Stimulated activated CD4-positive, alpha-beta T cell treated with anti-CD3 and anti-CD28 coated beads, Interleukin-2, amount 100 ng/mL, for 48 hours (primary cell): ENCODE measurements at regions not wholly inside any gene's neighbourhood (a gene's known extent, or its start where the extent isn't known, plus 50 kb on each side); places are given as distances from the start of the nearest gene placed in this dataset.
"Not testable (repeated sequence)": the region's sequence is repeated elsewhere in the genome, so short reads cannot be mapped to it uniquely, and the experiment has no call there.

Source experiments
- DNase-seq, 2 donors: peaks; one replicate each; pipeline ENCODE4 v3.0.0-alpha.2; 2020

GRCh38 chr7:98778421-98778820, 91.4 kb downstream of the TMEM130 start:
- no peak for DNase-seq

DNA sequence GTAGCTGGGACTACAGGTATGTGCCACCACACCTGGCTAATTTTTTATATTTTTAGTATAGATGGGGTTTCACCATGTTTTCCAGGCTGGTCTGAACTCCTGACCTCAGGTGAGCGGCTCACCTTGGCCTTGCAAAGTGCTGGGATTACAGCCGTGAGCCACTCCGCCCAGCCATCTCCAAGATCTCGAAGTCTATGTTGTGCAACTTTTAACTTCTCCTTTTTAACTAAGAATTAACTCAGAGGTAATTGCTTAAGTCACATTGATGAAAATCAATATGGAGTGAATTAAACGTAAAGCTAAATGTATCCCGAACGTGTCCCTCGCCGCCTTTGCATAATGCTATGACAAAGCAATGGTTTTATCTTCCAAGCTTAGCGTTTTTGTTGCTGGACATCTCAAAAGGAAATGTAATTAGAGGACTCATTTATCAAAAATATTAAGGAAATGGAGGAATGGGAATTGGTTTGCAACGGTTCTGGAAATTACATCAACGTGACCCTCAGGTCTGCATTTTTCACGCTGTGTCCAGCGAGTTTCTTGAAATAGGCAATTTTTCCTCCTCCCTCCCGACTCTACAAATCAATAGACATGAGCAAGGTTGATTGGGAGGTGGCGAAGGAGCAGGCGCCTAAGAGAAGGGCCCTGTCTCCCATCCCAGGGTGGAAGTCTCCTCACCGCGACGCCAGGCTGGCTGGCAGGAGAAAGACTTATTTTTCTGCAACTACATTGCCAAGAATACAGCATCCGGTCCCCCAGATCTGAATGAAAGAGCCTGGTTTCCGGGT, 89.8 kb downstream of the TMEM130 start:
- no peak for DNase-seq

GRCh38 chr7:98784216-98784785, 85.5 kb downstream of the TMEM130 start:
- DNase-seq = no peak

DNA sequence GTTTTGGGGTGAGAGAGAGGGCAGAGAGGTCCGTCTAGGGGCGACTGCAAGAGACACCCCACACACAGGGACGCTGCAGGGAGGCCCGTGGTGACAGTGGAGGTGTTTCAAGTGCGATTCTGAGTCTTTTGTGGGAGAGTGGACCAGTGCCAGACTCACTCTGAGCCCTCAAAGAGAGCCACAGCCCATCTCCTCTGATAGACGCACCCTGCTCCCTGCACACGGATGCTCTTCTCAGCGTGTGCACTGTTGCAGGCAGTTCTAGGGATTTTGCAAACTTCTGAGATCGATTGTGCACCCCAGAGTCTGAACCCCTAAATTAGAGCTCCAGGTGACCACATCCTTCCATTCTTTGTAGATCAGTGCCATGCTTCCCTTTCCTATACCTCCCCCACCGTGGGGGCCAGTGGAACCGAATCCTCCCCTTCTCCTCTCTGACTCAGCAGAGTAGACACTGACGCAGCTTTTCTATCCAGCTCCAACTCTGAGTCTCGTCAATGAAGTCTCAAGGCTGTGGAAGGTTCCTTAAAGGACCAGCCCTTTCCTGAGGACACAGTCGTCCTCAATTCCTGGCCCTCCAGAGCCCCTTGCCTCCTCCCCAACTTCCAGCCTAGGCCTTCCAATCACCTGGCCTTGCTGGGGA, 83.8 kb downstream of the TMEM130 start:
- DNase-seq = no peak

GRCh38 chr7:98788966-98789365, 80.8 kb downstream of the TMEM130 start:
- no peak for DNase-seq

- not testable (repeated sequence) for DNase-seq
These were observed 75.4 kb downstream of the TMEM130 start for GRCh38 chr7:98794453-98794852.

- DNase-seq = no peak
These were observed 73.9 kb downstream of the TMEM130 start for GRCh38 chr7:98795741-98796493.
